K562 (cell line): ENCODE measurements at regions not wholly inside any gene's neighbourhood (a gene's known extent, or its start where the extent isn't known, plus 50 kb on each side); places are given as distances from the start of the nearest gene placed in this dataset.

Experiments
- CAMTA2 ChIP-seq: fragments of 250-450 bp; sonication (Bioruptor Pico); conservative IDR thresholded peaks from 2 replicates; pipeline ENCODE4 v1.5.1; 2022
- CC2D1A ChIP-seq: fragments of 450-650 bp; IDR thresholded peaks from 2 replicates; pipeline ENCODE4 v1.6.1; 2017; ENCODE audit warnings: mild to moderate bottlenecking
- EGR1 ChIP-seq: fragments of 450-650 bp; conservative IDR thresholded peaks from 2 replicates; pipeline ENCODE4 v1.6.1; 2017; ENCODE audit warnings: mild to moderate bottlenecking
- ELK1 ChIP-seq: sonication (generic); formaldehyde crosslinking; IDR thresholded peaks from 2 replicates; pipeline ENCODE4 v1.8.1; 2022; ENCODE audit warnings: missing genetic modification reagents
- ERF ChIP-seq: fragments of 450-650 bp; formaldehyde crosslinking; IDR thresholded peaks from 2 replicates; pipeline ENCODE4 v1.4.0; 2020; ENCODE audit warnings: mild to moderate bottlenecking, mixed read lengths
- ETS1 ChIP-seq: conservative IDR thresholded peaks from 2 replicates; pipeline ENCODE4 v1.6.1; 2011; ENCODE audit warnings: low read depth, mild to moderate bottlenecking, low read length; ENCODE audit not compliant: control insufficient read depth
- FOS ChIP-seq: IDR thresholded peaks from 3 replicates; pipeline ENCODE4 v1.6.1; 2011; ENCODE audit not compliant: insufficient read length; ENCODE audit errors: extremely low read depth
- NFIX ChIP-seq: fragments of 250-450 bp; sonication (Bioruptor Pico); IDR thresholded peaks from 2 replicates; pipeline ENCODE4 v1.4.0; 2020; ENCODE audit warnings: low read depth, mild to moderate bottlenecking, moderate library complexity
- RAD21 ChIP-seq, 2 experiments: fragments of 250-450 bp in 1 of 2; fragments of 450-650 bp in 1 of 2; sonication (Bioruptor Pico) in 1 of 2; formaldehyde crosslinking in 1 of 2; IDR thresholded peaks in 1 of 2; conservative IDR thresholded peaks in 1 of 2; 2 replicates each; pipeline versions ENCODE4 v1.4.0 to v1.8.0; 2020 to 2022; ENCODE audit warnings: mild to moderate bottlenecking in 2 of 2, moderate library complexity in 1 of 2
- RBFOX2 ChIP-seq: fragments of 200-400 bp; formaldehyde crosslinking; IDR thresholded peaks from 2 replicates; pipeline ENCODE4 v1.6.1; 2017; ENCODE audit warnings: low read depth, mild to moderate bottlenecking, low read length, moderate library complexity
- RUNX1 ChIP-seq: sonication (generic); IDR thresholded peaks from 2 replicates; pipeline ENCODE4 v1.6.1; 2016; ENCODE audit warnings: antibody characterized with exemption, low read depth
- SMARCB1 ChIP-seq: IDR thresholded peaks from 2 replicates; pipeline ENCODE4 v1.6.1; 2011; ENCODE audit warnings: improper control_type of control experiment, low read depth; ENCODE audit not compliant: insufficient read length
- TRIM24 ChIP-seq, 2 experiments: fragments of 450-650 bp; IDR thresholded peaks; 2 replicates each; pipeline ENCODE4 v1.6.1; 2016
- WHSC1 ChIP-seq: IDR thresholded peaks from one replicate; pipeline ENCODE4 v1.6.1; 2012; ENCODE audit warnings: low read length, control low read depth, inconsistent platforms
- ZBED1 ChIP-seq: IDR thresholded peaks from 2 replicates; pipeline ENCODE4 v1.6.1; 2014
- ZFX ChIP-seq: sonication (generic); formaldehyde crosslinking; IDR thresholded peaks from 2 replicates; pipeline ENCODE4 v1.8.0; 2022; ENCODE audit warnings: mild to moderate bottlenecking, missing genetic modification reagents, moderate library complexity
- ZNF436 ChIP-seq: fragments of 250-450, 450-650 bp; sonication (Bioruptor Pico); formaldehyde crosslinking; IDR thresholded peaks from 2 replicates; pipeline ENCODE4 v1.7.0; 2020; ENCODE audit warnings: mild to moderate bottlenecking
- TF ChIP-seq, protein P1 (sequence below): fragments of 150-350 bp; conservative IDR thresholded peaks from 2 replicates; pipeline ENCODE4 v1.6.1; 2014; ENCODE audit warnings: low read length
- TF ChIP-seq, protein P2 (sequence below): IDR thresholded peaks from 2 replicates; pipeline ENCODE4 v1.6.1; 2016; ENCODE audit warnings: missing genetic modification characterization, missing compliant biosample characterization
- TF ChIP-seq, protein P3 (sequence below): sonication (generic); formaldehyde crosslinking; IDR thresholded peaks from 2 replicates; pipeline ENCODE4 v1.8.1; 2023; ENCODE audit warnings: mild to moderate bottlenecking, missing genetic modification reagents

GRCh38 chr5:133754575-133755169 is 142.3 kb upstream of the FSTL4 start (continued):
- TF ChIP-seq, protein P1, sequence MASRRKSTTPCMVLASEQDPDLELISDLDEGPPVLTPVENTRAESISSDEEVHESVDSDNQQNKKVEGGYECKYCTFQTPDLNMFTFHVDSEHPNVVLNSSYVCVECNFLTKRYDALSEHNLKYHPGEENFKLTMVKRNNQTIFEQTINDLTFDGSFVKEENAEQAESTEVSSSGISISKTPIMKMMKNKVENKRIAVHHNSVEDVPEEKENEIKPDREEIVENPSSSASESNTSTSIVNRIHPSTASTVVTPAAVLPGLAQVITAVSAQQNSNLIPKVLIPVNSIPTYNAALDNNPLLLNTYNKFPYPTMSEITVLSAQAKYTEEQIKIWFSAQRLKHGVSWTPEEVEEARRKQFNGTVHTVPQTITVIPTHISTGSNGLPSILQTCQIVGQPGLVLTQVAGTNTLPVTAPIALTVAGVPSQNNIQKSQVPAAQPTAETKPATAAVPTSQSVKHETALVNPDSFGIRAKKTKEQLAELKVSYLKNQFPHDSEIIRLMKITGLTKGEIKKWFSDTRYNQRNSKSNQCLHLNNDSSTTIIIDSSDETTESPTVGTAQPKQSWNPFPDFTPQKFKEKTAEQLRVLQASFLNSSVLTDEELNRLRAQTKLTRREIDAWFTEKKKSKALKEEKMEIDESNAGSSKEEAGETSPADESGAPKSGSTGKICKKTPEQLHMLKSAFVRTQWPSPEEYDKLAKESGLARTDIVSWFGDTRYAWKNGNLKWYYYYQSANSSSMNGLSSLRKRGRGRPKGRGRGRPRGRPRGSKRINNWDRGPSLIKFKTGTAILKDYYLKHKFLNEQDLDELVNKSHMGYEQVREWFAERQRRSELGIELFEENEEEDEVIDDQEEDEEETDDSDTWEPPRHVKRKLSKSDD = no peak
- TF ChIP-seq RUNX1 (no peak), ELK1 (CRISPR knock-in tag) (no peak), WHSC1 (no peak), SMARCB1 (no peak), FOS (no peak), NFIX (no peak), CAMTA2 (CRISPR knock-in tag) (no peak), ZNF436 (CRISPR knock-in tag) (no peak), ZFX (CRISPR knock-in tag) (no peak), RBFOX2 (no peak), RAD21 (CRISPR knock-in tag; conservative IDR thresholded peaks at IDR 0.05 in 1 of 2, IDR thresholded peaks at IDR 0.05 in 1 of 2) (peak; percentile 31 to 59; a peak in 3 of 4 replicates), TRIM24 (IDR thresholded peaks at IDR 0.05) (no peak), CC2D1A (no peak), EGR1 (no peak), ZBED1 (no peak), ERF (CRISPR knock-in tag) (no peak), ETS1 (no peak)
- TF ChIP-seq, protein P2, sequence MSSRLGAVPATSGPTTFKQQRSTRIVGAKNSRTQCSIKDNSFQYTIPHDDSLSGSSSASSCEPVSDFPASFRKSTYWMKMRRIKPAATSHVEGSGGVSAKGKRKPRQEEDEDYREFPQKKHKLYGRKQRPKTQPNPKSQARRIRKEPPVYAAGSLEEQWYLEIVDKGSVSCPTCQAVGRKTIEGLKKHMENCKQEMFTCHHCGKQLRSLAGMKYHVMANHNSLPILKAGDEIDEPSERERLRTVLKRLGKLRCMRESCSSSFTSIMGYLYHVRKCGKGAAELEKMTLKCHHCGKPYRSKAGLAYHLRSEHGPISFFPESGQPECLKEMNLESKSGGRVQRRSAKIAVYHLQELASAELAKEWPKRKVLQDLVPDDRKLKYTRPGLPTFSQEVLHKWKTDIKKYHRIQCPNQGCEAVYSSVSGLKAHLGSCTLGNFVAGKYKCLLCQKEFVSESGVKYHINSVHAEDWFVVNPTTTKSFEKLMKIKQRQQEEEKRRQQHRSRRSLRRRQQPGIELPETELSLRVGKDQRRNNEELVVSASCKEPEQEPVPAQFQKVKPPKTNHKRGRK (tag) = peak; percentile 51; the same call in 1 of the 2 replicates
- TF ChIP-seq, protein P3, sequence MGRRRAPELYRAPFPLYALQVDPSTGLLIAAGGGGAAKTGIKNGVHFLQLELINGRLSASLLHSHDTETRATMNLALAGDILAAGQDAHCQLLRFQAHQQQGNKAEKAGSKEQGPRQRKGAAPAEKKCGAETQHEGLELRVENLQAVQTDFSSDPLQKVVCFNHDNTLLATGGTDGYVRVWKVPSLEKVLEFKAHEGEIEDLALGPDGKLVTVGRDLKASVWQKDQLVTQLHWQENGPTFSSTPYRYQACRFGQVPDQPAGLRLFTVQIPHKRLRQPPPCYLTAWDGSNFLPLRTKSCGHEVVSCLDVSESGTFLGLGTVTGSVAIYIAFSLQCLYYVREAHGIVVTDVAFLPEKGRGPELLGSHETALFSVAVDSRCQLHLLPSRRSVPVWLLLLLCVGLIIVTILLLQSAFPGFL (CRISPR knock-in tag) = no peak
